Stimulated activated CD4-positive, alpha-beta T cell treated with anti-CD3 and anti-CD28 coated beads, Interleukin-1b, Interleukin-23, amount 100 ng/mL, for 48 hours (primary cell): ENCODE measurements at regions not wholly inside any gene's neighbourhood (a gene's known extent, or its start where the extent isn't known, plus 50 kb on each side); places are given as distances from the start of the nearest gene placed in this dataset.

Experiments used
- DNase-seq: peaks from one replicate; pipeline ENCODE4 v3.0.0-alpha.2; 2020

GRCh38 chr2:118310681-118311429, 222.6 kb downstream of the INSIG2 start:
- DNase-seq, result no peak

- peak; percentile 63 for DNase-seq
Measured at GRCh38 chr2:118309946-118310680, 221.8 kb downstream of the INSIG2 start.

- DNase-seq, result no peak
Measured at GRCh38 chr2:118309257-118309945, 221.1 kb downstream of the INSIG2 start.

GRCh38 chr2:118307864-118308263, 219.6 kb downstream of the INSIG2 start:
- no peak for DNase-seq

GRCh38 chr2:118301248-118301647, 213.0 kb downstream of the INSIG2 start:
- DNase-seq, result no peak

GRCh38 chr2:118300832-118301231, 212.6 kb downstream of the INSIG2 start:
- no peak for DNase-seq

GRCh38 chr2:118296663-118297062, 208.4 kb downstream of the INSIG2 start:
- no peak for DNase-seq

GRCh38 chr2:118295592-118296390, 207.5 kb downstream of the INSIG2 start:
- no peak for DNase-seq

GRCh38 chr2:118294063-118294462, 205.8 kb downstream of the INSIG2 start:
- DNase-seq, result no peak

- DNase-seq, result no peak
Measured at GRCh38 chr2:118292991-118293390, 204.7 kb downstream of the INSIG2 start.

GRCh38 chr2:118291251-118291880, 203.1 kb downstream of the INSIG2 start:
- DNase-seq, result no peak

- no peak for DNase-seq
Measured at GRCh38 chr2:118290411-118291250, 202.4 kb downstream of the INSIG2 start.

GRCh38 chr2:118279005-118279404, 190.7 kb downstream of the INSIG2 start:
- no peak for DNase-seq

GRCh38 chr2:118278046-118278445, 189.8 kb downstream of the INSIG2 start:
- no peak for DNase-seq

GRCh38 chr2:118274841-118275510, 186.7 kb downstream of the INSIG2 start:
- DNase-seq, result no peak

- DNase-seq, result no peak
Measured at GRCh38 chr2:118272391-118272790, 184.1 kb downstream of the INSIG2 start.

GRCh38 chr2:118269408-118270051, 181.3 kb downstream of the INSIG2 start:
- no peak for DNase-seq

- no peak for DNase-seq
Measured at GRCh38 chr2:118268268-118268667, 180.0 kb downstream of the INSIG2 start.

GRCh38 chr2:118265873-118266455, 177.7 kb downstream of the INSIG2 start:
- DNase-seq, result no peak
